Psoas muscle (tissue), 7 donors: ENCODE measurements at regions not wholly inside any gene's neighbourhood (a gene's known extent, or its start where the extent isn't known, plus 50 kb on each side); places are given as distances from the start of the nearest gene placed in this dataset.

Source experiments
- ATAC-seq, 4 donors: fragments of 200-7000 bp; cut with Tn5 transposase; one replicate each; pipeline ENCODE4 v1.9.1; 2020; ENCODE audit warnings: moderate library complexity in 3 of 4, mild to moderate bottlenecking in 2 of 4
- DNase-seq, 2 donors: peaks; one replicate each; pipeline ENCODE4 v3.0.0-alpha.2; 2020
- H3K27ac ChIP-seq: fragments of 200-600 bp; one replicate; pipeline ENCODE4 v1.8.0; 2022
- H3K27me3 ChIP-seq, 3 donors: fragments of 200-600 bp in 1 of 3; one replicate each; pipeline versions ENCODE4 v1.6.1 to v1.8.0; 2013 to 2022; ENCODE audit warnings: low read length in 2 of 3, mild to moderate bottlenecking in 2 of 3, moderate library complexity in 1 of 3; ENCODE audit not compliant: insufficient read depth in 3 of 3
- H3K36me3 ChIP-seq, 2 donors: fragments of 200-600 bp in 1 of 2; one replicate each; pipeline versions ENCODE4 v1.6.1 to v1.8.0; 2013 to 2022; ENCODE audit warnings: low read depth in 1 of 2, mild to moderate bottlenecking in 1 of 2, moderate library complexity in 1 of 2; ENCODE audit not compliant: insufficient read depth in 1 of 2
- H3K4me1 ChIP-seq: fragments of 200-600 bp; one replicate; pipeline ENCODE4 v1.8.0; 2022
- H3K4me3 ChIP-seq: fragments of 200-600 bp; one replicate; pipeline ENCODE4 v1.8.0; 2022; ENCODE audit warnings: mild to moderate bottlenecking
- H3K9me3 ChIP-seq: fragments of 200-600 bp; one replicate; pipeline ENCODE4 v1.8.0; 2022
- WGBS, 3 donors: extraction: QIAGEN DNeasy Blood & Tissue Kit; methylation state at CpG; one replicate each; pipeline versions ENCODE4 v1.1.6 to v1.1.7; 2013; 5-methylcytosine and 5-hydroxymethylcytosine counted together
- intact Hi-C, 2 donors: fragments of 100-400 bp; cut with DNase I; formaldehyde crosslinking; loops; one replicate each; pipeline versions ENCODE4 v1.11.0 to v1.14.2; 2022
- TF ChIP-seq, protein P1 (sequence below): fragments of 200-600 bp; IDR thresholded peaks from one replicate; pipeline ENCODE4 v1.8.0; 2022; ENCODE audit warnings: antibody characterized with exemption
- donor health status: healthy with polysubstance abuse.
- donor health status: DM: no; HTN: no; CAD: no; lungs with moderate emphysema.
- donor health status: Bipolar disorder and iron deficiency.
- donor health status: healthy.
- donor health status: DM: yes; HTN: yes; CAD: no.
- donor health status: DM: no; HTN: no; CAD: no.
- donor health status: DM: yes; HTN: yes; CAD: no.

DNA sequence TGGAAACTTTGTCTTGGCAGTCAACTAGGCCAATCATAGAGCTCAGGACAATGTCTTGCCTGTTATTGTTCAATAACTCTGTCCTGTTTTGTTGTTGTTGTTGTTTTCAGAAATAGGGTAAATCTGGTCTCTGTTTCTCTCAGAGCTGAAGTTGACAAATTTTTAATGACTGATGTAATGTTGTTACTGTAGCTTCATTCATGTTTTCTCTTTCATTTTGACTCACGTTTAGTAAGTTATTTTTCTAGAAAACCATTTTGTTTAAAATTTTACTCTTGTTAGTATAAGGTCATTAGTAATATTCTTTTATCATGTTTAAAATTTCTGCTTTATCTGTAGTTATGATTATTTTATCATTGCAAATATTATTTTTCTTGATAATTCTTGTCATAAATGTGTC lies 51.6 kb upstream of the GRIK2 start:
- WGBS, 3 donors = 46 to 58% (median 49%) methylated on average over 1 of the region's 1 CpG
- intact Hi-C loops = no loop called here
- H3K4me1 ChIP-seq = no peaks in the 10 kb centered on the region

More for the DNA sequence above, 51.6 kb upstream of the GRIK2 start:
- H3K27me3 ChIP-seq = no peaks in the 10 kb centered on the region
- H3K9me3 ChIP-seq = no peaks in the 10 kb centered on the region
- H3K27ac ChIP-seq = no peak overlapping the region
- ATAC-seq = no peak
- DNase-seq = no peak
- TF ChIP-seq, protein P1, sequence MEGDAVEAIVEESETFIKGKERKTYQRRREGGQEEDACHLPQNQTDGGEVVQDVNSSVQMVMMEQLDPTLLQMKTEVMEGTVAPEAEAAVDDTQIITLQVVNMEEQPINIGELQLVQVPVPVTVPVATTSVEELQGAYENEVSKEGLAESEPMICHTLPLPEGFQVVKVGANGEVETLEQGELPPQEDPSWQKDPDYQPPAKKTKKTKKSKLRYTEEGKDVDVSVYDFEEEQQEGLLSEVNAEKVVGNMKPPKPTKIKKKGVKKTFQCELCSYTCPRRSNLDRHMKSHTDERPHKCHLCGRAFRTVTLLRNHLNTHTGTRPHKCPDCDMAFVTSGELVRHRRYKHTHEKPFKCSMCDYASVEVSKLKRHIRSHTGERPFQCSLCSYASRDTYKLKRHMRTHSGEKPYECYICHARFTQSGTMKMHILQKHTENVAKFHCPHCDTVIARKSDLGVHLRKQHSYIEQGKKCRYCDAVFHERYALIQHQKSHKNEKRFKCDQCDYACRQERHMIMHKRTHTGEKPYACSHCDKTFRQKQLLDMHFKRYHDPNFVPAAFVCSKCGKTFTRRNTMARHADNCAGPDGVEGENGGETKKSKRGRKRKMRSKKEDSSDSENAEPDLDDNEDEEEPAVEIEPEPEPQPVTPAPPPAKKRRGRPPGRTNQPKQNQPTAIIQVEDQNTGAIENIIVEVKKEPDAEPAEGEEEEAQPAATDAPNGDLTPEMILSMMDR = no peak
- no peak overlapping the region for H3K4me3 ChIP-seq
- H3K36me3 ChIP-seq = no peaks in the 10 kb centered on the region
